Activated T-helper 1 cell treated with anti-CD3 and anti-CD28 coated beads, Interleukin-2, amount 50 U/mL, for 16 hours (primary cell): ENCODE measurements at regions not wholly inside any gene's neighbourhood (a gene's known extent, or its start where the extent isn't known, plus 50 kb on each side); places are given as distances from the start of the nearest gene placed in this dataset.

Experiments used
- DNase-seq, 2 donors: peaks; one replicate each; pipeline ENCODE4 v3.0.0-alpha.2; 2020; ENCODE audit warnings: low read depth in 1 of 2, low spot score in 1 of 2

- DNase-seq, result no peak
Observed at GRCh38 chr13:104206450-104207044, 1140.3 kb upstream of the SLC10A2 start.

GRCh38 chr13:104204177-104204576, 1138.0 kb upstream of the SLC10A2 start:
- DNase-seq, result no peak

GRCh38 chr13:104198801-104199200, 1132.6 kb upstream of the SLC10A2 start:
- DNase-seq, result no peak

- DNase-seq, result no peak
Observed at GRCh38 chr13:104196611-104197010, 1130.4 kb upstream of the SLC10A2 start.

GRCh38 chr13:104181526-104182231, 1115.5 kb upstream of the SLC10A2 start:
- no peak for DNase-seq

GRCh38 chr13:104170980-104171555, 1104.9 kb upstream of the SLC10A2 start:
- DNase-seq, result no peak

GRCh38 chr13:104163866-104164630, 1097.8 kb upstream of the SLC10A2 start:
- DNase-seq, result no peak

- no peak for DNase-seq
Observed at GRCh38 chr13:104160536-104160935, 1094.3 kb upstream of the SLC10A2 start.

- DNase-seq, result no peak
Observed at GRCh38 chr13:104143760-104144416, 1077.7 kb upstream of the SLC10A2 start.

- no peak for DNase-seq
Observed at GRCh38 chr13:104140552-104140951, 1074.3 kb upstream of the SLC10A2 start.

GRCh38 chr13:104137416-104137815, 1071.2 kb upstream of the SLC10A2 start:
- DNase-seq, result no peak

- no peak for DNase-seq
Observed at GRCh38 chr13:104132849-104133248, 1066.6 kb upstream of the SLC10A2 start.

- no peak for DNase-seq
Observed at GRCh38 chr13:104114101-104114500, 1047.9 kb upstream of the SLC10A2 start.

GRCh38 chr13:104111031-104111430, 1044.8 kb upstream of the SLC10A2 start:
- DNase-seq, result no peak

GRCh38 chr13:104106705-104107393, 1040.6 kb upstream of the SLC10A2 start:
- no peak for DNase-seq

- DNase-seq, result no peak
Observed at GRCh38 chr13:104105418-104106355, 1039.5 kb upstream of the SLC10A2 start.

GRCh38 chr13:104099750-104100149, 1033.5 kb upstream of the SLC10A2 start:
- no peak for DNase-seq

- DNase-seq, result no peak
Observed at GRCh38 chr13:104098421-104098820, 1032.2 kb upstream of the SLC10A2 start.

GRCh38 chr13:104086759-104087158, 1020.5 kb upstream of the SLC10A2 start:
- DNase-seq, result no peak

GRCh38 chr13:104086210-104086609, 1020.0 kb upstream of the SLC10A2 start:
- no peak for DNase-seq
